Activated CD8-positive, alpha-beta memory T cell treated with anti-CD3 and anti-CD28 coated beads, Interleukin-2, amount 50 U/mL, for 1 hour (primary cell): ENCODE measurements at regions not wholly inside any gene's neighbourhood (a gene's known extent, or its start where the extent isn't known, plus 50 kb on each side); places are given as distances from the start of the nearest gene placed in this dataset.
"Not testable (repeated sequence)": the region's sequence is repeated elsewhere in the genome, so short reads cannot be mapped to it uniquely, and the experiment has no call there.

ENCODE experiments used
- DNase-seq: peaks from one replicate; pipeline ENCODE4 v3.0.0-alpha.2; 2020; ENCODE audit errors: extremely low read depth

DNA sequence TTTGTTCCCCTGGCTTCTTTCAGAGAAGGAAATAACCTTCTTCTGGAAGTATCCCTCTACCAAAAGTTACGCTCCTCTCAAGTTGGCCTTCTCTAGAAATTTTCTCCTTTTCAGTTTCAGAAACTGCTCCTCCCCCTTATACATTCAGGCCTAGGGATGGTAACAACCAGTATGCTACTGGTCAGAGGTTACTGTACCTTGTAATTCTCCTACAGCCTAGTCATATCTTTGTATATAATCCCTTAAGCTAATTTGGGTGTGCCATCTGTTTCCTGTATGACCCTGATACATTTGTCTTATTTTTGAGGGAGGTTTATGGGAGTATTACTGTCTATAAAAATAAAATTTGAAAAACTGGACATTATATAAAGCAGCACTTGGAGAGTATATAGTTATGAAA lies 98.0 kb upstream of the NOTCH2NLA start:
- DNase-seq: not testable (repeated sequence)

GRCh38 chr1:146324463-146324862 lies 95.6 kb upstream of the NOTCH2NLA start:
- not testable (repeated sequence) for DNase-seq

DNA sequence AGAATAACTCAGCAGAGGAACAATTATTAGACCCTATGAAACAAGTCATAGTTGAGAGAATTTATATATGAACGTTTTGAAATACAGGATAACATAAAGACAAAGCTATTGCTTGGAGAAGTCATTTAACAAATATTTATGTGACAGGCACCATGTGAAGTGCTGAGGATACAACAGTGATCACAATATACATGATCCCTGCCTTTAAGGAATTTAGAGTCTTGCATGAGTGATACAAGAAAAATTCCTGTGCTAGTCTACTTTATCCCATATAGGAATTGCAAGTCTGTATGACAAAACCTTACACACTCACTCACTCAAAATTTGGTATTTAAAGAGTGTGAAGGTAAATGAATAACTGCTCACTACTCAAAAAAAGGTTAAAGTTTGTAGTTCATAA lies 94.5 kb upstream of the NOTCH2NLA start:
- DNase-seq: not testable (repeated sequence)

DNA sequence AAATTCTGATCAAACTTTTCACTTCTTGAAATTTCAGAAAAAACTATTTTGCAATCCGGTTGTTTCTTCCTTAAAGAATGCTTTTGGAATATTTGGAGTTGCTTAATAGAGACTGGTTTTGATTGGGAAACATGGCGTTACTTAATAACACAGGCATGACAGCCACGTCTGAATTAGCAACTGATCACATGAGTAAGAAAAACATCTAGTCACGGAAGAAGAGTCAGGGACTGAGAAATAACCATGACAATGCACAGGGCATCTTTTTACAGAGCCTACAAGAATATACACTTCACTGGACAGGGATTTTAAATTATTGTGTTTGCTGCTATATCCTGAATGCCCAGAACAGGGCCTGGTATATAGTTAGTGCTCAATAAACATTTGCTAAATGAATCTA lies 94.1 kb upstream of the NOTCH2NLA start:
- DNase-seq: not testable (repeated sequence)

DNA sequence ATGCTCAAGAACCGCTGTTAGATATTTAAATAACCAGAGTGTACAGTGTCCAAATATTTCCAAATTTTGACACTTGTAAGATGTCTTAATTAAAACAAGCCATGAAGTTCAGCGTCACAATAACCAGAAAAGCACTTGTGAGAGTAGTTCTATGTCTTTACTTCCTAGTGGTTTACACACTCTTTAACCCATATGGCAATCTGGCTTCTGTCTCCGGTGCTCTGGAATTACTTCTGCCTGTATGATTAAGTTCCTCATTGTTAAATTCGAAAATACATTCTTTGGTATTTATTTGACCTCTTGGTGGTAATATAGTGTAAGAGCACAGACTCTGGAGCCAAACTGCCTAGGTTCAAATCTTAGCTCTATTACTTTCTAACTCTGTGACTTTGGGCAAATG lies 89.9 kb upstream of the NOTCH2NLA start:
- DNase-seq: not testable (repeated sequence)

- not testable (repeated sequence) for DNase-seq
Observed at GRCh38 chr1:146317785-146318184, 89.0 kb upstream of the NOTCH2NLA start.

DNA sequence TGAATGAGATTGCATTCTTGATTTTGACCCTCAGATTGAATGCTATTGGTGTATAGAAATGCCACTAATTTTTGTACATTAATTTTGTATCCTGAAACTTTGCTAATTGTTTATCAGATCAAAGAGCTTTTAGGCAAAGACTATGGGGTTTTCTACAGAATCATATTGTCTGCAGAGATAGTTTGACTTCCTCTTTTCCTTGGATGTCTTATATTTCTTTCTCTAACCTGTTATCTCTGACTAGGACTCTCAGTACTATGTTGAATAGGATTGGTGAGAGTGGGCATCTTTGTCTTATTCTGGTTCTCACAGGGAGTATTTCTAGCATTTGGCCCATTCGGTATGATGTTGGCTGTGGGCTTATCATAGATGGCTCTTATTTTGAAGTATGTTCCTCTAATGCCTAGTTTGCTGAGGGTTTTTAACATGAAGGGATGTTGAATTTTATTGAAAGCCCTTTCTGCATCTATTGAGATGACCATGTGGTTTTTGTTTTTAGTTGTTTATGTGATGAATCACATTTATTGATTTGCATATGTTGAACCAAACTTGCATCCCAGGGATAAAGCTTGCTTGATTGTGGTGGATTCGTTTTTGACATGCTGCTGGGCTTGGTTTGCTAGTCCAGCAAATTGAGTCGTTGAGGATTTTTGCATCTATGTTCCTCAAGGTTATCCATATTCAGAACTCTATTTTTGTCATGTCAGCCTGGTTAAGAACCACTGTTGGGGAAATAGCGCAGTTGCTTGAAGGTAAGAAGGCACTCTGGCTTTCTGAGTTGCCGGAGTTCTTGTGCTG lies 85.8 kb upstream of the NOTCH2NLA start:
- not testable (repeated sequence) for DNase-seq

- DNase-seq: not testable (repeated sequence)
Observed at GRCh38 chr1:146310579-146310978, 81.8 kb upstream of the NOTCH2NLA start.

- DNase-seq: not testable (repeated sequence)
Observed at GRCh38 chr1:146309427-146309826, 80.6 kb upstream of the NOTCH2NLA start.

- DNase-seq: not testable (repeated sequence)
Observed at GRCh38 chr1:146308892-146309291, 80.1 kb upstream of the NOTCH2NLA start.

- DNase-seq: not testable (repeated sequence)
Observed at GRCh38 chr1:146308152-146308551, 79.3 kb upstream of the NOTCH2NLA start.

GRCh38 chr1:146307632-146308031 lies 78.8 kb upstream of the NOTCH2NLA start:
- not testable (repeated sequence) for DNase-seq

- not testable (repeated sequence) for DNase-seq
Observed at GRCh38 chr1:146306651-146307050, 77.8 kb upstream of the NOTCH2NLA start.

DNA sequence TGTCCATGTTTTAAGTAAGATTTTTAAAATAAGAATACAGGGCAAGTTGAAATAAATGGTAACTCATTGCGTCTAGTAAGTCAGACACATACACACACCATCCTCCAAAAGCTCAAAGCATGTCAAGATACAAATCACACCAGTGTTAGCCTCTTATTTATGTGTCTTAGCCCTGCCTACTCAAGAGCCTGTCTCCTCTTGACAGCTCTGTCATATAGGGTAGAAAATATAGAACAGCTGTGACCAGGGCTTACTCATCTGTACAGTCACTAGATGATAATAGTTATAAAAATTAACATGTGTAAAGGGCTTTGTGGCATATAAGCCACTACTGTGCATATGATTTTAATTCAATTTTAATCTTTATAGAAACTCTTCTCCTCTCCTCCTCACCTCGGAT lies 76.6 kb upstream of the NOTCH2NLA start:
- DNase-seq: not testable (repeated sequence)

DNA sequence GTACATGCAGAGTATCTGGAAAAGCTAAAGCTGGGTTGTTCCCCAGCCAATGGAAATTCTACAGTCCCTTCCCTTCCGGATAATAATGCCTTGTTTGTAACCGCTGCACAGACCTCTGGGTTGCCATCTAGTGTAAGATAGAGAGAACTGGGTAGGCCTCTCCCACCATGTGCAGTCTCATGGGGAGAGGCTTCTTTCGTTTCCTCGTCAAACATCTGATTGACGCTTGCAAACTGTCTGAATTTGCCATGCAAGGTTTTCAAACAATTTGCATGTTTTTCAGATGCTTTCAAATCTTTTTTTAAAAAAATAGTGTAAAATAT lies 69.7 kb upstream of the NOTCH2NLA start:
- DNase-seq: not testable (repeated sequence)

DNA sequence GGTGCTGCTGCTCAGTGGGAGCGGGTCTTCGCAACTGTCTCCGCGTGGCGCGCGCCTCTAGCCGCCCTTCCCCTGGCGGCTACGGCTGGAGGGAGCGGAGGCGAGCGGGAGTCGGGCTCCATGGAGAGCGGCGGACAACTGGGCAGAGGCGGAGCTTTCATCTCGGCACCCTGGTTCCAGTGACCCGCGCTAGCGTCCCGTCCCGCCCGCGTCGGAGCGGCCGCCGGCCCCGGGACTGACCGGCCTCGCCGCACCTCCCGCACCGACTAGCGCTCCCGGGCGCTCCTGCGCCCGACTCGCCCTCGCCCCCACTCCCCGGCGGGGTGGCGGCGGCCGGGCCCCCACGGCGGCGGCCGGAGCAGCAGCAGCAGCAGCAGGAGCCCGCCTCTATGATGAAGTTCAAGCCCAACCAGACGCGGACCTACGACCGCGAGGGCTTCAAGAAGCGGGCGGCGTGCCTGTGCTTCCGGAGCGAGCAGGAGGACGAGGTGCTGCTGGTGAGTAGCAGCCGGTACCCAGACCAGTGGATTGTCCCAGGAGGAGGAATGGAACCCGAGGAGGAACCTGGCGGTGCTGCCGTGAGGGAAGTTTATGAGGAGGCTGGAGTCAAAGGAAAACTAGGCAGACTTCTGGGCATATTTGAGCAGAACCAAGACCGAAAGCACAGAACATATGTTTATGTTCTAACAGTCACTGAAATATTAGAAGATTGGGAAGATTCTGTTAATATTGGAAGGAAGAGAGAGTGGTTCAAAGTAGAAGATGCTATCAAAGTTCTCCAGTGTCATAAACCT lies 69.2 kb upstream of the NOTCH2NLA start:
- not testable (repeated sequence) for DNase-seq

GRCh38 chr1:146292940-146293936 lies 64.4 kb upstream of the NOTCH2NLA start:
- not testable (repeated sequence) for DNase-seq

- not testable (repeated sequence) for DNase-seq
Observed at GRCh38 chr1:146292424-146292823, 63.6 kb upstream of the NOTCH2NLA start.

DNA sequence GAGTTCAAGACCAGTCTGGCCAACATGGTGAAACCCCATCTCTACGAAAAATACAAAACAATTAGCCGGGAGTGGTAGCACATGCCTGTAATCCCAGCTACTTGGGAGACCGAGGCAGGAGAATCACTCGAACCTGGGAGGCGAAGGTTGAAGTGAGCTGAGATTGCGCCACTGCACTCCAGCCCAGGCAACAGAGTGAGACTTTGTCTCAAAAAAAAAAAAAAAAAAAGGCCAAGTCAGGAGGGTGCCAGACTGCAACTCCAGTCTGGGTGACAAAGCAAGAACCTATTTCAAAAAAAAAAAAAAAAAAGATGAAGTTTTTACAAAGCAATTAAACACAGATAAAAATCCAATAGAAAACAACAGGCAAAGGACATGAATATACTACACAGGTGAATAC lies 59.1 kb upstream of the NOTCH2NLA start:
- DNase-seq: not testable (repeated sequence)

DNA sequence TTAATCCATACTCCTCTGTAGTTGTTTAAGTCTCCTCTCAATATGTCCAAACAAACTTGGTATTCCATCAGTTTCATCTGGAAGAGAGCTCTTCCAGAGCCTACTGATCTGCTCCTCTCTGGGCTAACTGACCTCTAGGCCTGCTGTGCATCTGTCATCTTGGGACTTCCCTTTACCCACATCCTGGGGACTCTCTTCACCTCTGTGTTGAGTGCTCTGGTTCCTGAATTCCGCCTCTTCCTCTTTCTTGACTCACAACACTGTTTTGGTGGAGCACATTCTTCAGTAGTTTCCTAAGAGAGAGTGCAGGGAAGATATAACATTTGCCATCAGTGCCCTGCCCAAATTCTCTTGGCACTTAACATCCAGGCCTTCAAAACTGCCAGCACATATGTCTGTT lies 55.9 kb upstream of the NOTCH2NLA start:
- DNase-seq: not testable (repeated sequence)

DNA sequence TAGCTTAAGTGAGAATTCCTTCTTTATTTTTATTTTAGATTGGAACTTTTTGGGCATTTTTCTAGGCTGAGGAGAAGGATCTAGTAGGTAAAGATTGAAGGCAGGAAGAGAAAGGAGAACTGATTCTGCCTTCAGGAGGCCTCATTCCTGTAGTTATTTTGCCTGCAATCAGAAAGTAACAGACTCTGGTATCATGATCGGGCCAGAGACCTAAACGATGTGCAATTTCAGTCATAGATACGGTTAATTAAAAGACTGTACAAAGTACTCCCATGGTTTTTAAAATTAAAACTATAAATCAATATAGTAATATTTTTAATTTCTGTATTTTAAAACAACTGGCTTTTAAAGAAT lies 54.7 kb upstream of the NOTCH2NLA start:
- DNase-seq: not testable (repeated sequence)
